Spleen (tissue), 7 donors: ENCODE measurements at regions not wholly inside any gene's neighbourhood (a gene's known extent, or its start where the extent isn't known, plus 50 kb on each side); places are given as distances from the start of the nearest gene placed in this dataset.

Experiments
- POLR2A ChIP-seq, 3 donors: fragments of 450-650 bp; IDR thresholded peaks; one replicate each; pipeline ENCODE4 v1.5.1; 2017; ENCODE audit warnings: antibody characterized with exemption in 3 of 3, mild to moderate bottlenecking in 1 of 3
- POLR2AphosphoS5 ChIP-seq, 3 donors: sonication (generic); formaldehyde crosslinking; IDR thresholded peaks; one replicate each; pipeline ENCODE4 v1.5.1; 2017; ENCODE audit warnings: antibody characterized with exemption in 3 of 3
- TF ChIP-seq, protein P1 (sequence below), 11 experiments: fragments of 200-600 bp in 7 of 11; fragments of 450-650 bp in 4 of 11; sonication (generic) in 4 of 11; IDR thresholded peaks in 8 of 11; conservative IDR thresholded peaks in 3 of 11; 1 replicate in 7 of 11; 2 replicates in 4 of 11; pipeline versions ENCODE4 v1.4.0 to v1.8.0; 2016 to 2021; ENCODE audit warnings: antibody characterized with exemption in 11 of 11, inconsistent platforms in 4 of 11, mild to moderate bottlenecking in 1 of 11
- donor health status: DM: no; HTN: no; CAD: no; lungs with moderate emphysema.
- donor health status: DM: no; HTN: no; CAD: no.
- donor health status: DM: no; HTN: no; CAD: no.

DNA sequence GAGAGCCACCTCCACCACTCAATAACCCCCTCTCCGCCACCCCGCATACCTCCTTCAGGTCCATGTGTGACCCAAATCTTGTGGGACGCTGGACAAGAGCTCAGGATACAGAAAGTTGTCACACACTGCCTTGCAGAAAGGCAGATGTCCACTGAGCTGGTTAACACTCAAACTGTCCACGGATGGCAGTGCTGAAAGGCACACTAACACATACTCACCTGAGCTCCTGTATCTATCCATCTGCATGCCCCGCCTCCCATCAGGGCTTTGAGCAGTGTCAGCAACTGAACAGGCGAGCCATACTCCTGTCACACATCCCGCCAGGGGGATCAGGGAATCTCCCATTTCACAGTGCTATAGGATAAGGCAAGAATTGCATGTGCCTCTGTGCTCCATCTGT, 642.0 kb downstream of the GALC start:
- TF ChIP-seq, protein P1, sequence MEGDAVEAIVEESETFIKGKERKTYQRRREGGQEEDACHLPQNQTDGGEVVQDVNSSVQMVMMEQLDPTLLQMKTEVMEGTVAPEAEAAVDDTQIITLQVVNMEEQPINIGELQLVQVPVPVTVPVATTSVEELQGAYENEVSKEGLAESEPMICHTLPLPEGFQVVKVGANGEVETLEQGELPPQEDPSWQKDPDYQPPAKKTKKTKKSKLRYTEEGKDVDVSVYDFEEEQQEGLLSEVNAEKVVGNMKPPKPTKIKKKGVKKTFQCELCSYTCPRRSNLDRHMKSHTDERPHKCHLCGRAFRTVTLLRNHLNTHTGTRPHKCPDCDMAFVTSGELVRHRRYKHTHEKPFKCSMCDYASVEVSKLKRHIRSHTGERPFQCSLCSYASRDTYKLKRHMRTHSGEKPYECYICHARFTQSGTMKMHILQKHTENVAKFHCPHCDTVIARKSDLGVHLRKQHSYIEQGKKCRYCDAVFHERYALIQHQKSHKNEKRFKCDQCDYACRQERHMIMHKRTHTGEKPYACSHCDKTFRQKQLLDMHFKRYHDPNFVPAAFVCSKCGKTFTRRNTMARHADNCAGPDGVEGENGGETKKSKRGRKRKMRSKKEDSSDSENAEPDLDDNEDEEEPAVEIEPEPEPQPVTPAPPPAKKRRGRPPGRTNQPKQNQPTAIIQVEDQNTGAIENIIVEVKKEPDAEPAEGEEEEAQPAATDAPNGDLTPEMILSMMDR (IDR thresholded peaks at IDR 0.05 in 8 of 11, conservative IDR thresholded peaks at IDR 0.05 in 3 of 11): no peak
- TF ChIP-seq POLR2A (IDR thresholded peaks at IDR 0.05) (no peak), POLR2AphosphoS5 (IDR thresholded peaks at IDR 0.05) (no peak)
